Naive thymus-derived CD8-positive, alpha-beta T cell (primary cell): ENCODE measurements at regions not wholly inside any gene's neighbourhood (a gene's known extent, or its start where the extent isn't known, plus 50 kb on each side); places are given as distances from the start of the nearest gene placed in this dataset.

Source experiments
- ATAC-seq, 2 donors: fragments of 150-1000 bp; cut with Tn5 transposase in 1 of 2; sonication (Bioruptor Pico), chemical (Tn5 transposase) in 1 of 2; 1 replicate in 1 of 2; 2 replicates in 1 of 2; pipeline ENCODE4 v1.10.0; 2021; ENCODE audit warnings: mild to moderate bottlenecking in 2 of 2, moderate library complexity in 2 of 2
- POLR2A ChIA-PET: fragments of 350-600 bp; sonication (Branson Sonifier 250); formaldehyde crosslinking; loops from one replicate; lab custom pipeline; 2021; ENCODE audit warnings: antibody characterized with exemption; lab: Charles Lee
- DNase-seq, 10 donors: peaks; one replicate each; pipeline versions ENCODE4 v3.0.0 to v3.0.0-alpha.2; 2020 to 2022
- H3K27ac Mint-ChIP-seq, 10 donors: one replicate each; pipeline ENCODE4 v1.8.0; 2020 to 2022; ENCODE audit warnings: mild to moderate bottlenecking in 10 of 10, mixed read lengths in 10 of 10, moderate library complexity in 4 of 10, inconsistent platforms in 1 of 10
- H3K27me3 Mint-ChIP-seq, 5 donors: one replicate each; pipeline ENCODE4 v1.8.0; 2021 to 2022; ENCODE audit warnings: mixed read lengths in 5 of 5
- H3K36me3 Mint-ChIP-seq, 3 donors: one replicate each; pipeline ENCODE4 v1.8.0; 2020 to 2022; ENCODE audit warnings: mixed read lengths in 3 of 3, mild to moderate bottlenecking in 2 of 3, inconsistent platforms in 1 of 3
- H3K4me1 Mint-ChIP-seq, 4 donors: one replicate each; pipeline ENCODE4 v1.8.0; 2021 to 2022; ENCODE audit warnings: mixed read lengths in 4 of 4
- H3K4me3 Mint-ChIP-seq, 10 donors: one replicate each; pipeline ENCODE4 v1.8.0; 2020 to 2022; ENCODE audit warnings: mild to moderate bottlenecking in 10 of 10, mixed read lengths in 10 of 10, moderate library complexity in 6 of 10, inconsistent platforms in 1 of 10
- H3K9me3 Mint-ChIP-seq, 9 donors: one replicate each; pipeline ENCODE4 v1.8.0; 2020 to 2022; ENCODE audit warnings: mixed read lengths in 9 of 9, mild to moderate bottlenecking in 3 of 9, inconsistent platforms in 1 of 9, moderate library complexity in 1 of 9

DNA sequence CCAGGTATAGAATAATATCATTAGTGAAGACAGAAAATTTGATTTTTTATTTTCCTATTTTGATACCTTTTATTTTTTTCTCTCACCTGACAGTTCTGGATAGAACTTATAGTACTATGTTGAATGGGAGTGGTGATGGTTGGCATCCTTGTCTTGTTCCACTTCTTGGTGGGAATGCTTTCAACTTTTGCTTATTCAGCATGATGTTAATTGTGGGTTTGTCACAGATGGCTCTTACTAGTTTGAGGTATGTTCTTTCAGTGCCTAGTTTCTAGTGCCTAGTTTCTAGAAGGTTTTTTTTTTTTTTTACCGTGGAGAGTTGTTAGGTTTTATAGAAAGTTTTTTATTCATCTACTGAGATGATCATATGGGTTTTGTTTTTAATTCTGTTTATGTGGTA is 516.3 kb upstream of the NOVA1 start:
- DNase-seq = no peak
- Mint-ChIP-seq H3K4me3 (no peak overlapping the region), H3K4me1 (no peaks in the 10 kb centered on the region), H3K36me3 (no peaks in the 10 kb centered on the region), H3K9me3 (peaks cover 7 to 31% (median 12%) of the 10 kb centered on the region in 9 donors), H3K27me3 (no peaks in the 10 kb centered on the region), H3K27ac (no peak overlapping the region)
- POLR2A ChIA-PET = no interaction called here
- no peak for ATAC-seq

DNA sequence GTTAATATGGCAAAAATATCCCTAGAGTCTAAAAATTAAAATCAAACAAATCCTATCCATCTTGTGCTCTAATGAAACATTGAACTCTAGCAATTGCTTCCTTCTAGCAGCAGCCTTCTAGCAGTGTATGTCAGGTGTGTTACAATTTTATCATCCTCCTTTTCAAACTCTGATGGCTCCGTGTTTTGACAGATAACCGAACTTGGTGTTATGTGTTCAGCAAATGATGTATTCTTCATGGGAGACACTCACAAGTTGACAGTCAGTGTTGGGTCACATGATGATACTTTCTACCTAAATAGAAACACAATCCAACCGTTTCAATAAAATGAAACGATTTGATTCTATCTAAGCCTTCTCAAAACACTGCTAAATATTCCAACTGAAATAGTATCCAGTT is 525.3 kb upstream of the NOVA1 start:
- no peaks in the 10 kb centered on the region for H3K27me3 Mint-ChIP-seq
- no peak overlapping the region for H3K27ac Mint-ChIP-seq
- no peak for DNase-seq
- ATAC-seq = no peak
- peaks cover 10 to 54% (median 28%) of the 10 kb centered on the region in 9 donors for H3K9me3 Mint-ChIP-seq
- H3K4me3 Mint-ChIP-seq = no peak overlapping the region
- POLR2A ChIA-PET = no interaction called here
- peaks cover 0 to 19% (median 0%) of the 10 kb centered on the region in 3 donors for H3K36me3 Mint-ChIP-seq
- H3K4me1 Mint-ChIP-seq = no peaks in the 10 kb centered on the region

DNA sequence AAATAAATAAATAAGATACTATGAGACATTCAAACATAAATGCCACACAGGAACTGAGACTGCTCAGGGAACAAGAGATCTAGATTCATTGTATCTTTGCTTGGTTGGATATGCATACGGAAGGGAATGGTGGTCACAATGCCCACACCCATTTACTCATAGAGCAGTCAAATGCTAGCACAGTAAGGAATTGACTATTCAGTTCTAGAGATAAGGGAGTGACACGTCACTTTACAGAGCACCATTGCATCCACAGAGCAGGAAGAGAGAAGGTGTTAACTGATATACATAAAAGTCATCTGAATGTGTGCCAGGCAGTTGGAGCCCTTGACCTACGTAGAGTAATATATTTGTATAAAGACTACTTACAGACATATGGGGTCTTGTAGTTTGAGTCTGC is 530.0 kb upstream of the NOVA1 start:
- POLR2A ChIA-PET = no interaction called here
- DNase-seq (no peak), ATAC-seq (no peak)
- no peaks in the 10 kb centered on the region for H3K4me1 Mint-ChIP-seq
- no peaks in the 10 kb centered on the region for H3K27me3 Mint-ChIP-seq
- no peak overlapping the region for H3K4me3 Mint-ChIP-seq
- peaks cover 0 to 11% (median 0%) of the 10 kb centered on the region in 3 donors for H3K36me3 Mint-ChIP-seq
- no peak overlapping the region for H3K27ac Mint-ChIP-seq
- peaks cover 6 to 24% (median 19%) of the 10 kb centered on the region in 9 donors for H3K9me3 Mint-ChIP-seq

DNA sequence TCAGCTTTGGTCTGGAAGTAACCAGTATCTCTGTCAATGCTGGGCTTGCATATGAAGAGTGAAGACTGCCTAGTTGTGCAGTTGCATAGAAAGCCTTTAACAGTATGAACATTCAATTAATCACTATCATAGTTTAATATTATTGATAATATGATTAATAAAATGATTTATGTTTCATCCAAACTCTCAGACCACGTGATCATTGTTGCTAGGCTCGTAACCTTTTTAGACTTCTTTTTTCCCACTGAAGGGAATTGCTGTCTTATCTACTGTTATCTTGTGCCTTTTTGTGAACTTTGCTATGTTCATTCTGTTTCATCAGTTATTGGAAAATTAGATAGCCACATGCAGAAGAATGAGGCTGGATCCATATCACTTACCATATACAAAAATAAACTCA is 536.4 kb upstream of the NOVA1 start:
- Mint-ChIP-seq H3K4me3 (no peak overlapping the region), H3K4me1 (no peaks in the 10 kb centered on the region), H3K36me3 (no peaks in the 10 kb centered on the region), H3K27ac (no peak overlapping the region), H3K27me3 (no peaks in the 10 kb centered on the region), H3K9me3 (peaks cover 5 to 19% (median 13%) of the 10 kb centered on the region in 9 donors)
- POLR2A ChIA-PET = no interaction called here
- ATAC-seq = no peak
- no peak for DNase-seq

DNA sequence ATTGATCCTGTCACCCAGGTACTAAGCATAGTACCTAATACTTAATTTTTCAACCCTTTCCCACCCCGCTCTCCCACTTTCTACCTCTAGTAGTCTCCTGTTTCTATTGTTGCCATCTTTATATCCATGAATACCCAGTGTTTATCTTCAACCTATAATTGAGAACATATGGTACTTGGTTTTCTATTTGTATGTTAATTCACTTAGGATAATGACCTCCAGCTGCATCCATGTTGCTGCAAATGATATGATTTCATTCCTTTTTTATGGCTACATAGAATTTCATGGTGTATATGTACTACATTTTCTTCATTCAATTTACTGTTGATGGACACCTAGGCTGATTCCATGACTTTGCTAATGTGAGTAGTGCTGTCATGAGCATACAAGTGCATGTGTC is 547.3 kb upstream of the NOVA1 start:
- H3K27ac Mint-ChIP-seq = no peak overlapping the region
- no peaks in the 10 kb centered on the region for H3K4me1 Mint-ChIP-seq
- POLR2A ChIA-PET = no interaction called here
- no peaks in the 10 kb centered on the region for H3K27me3 Mint-ChIP-seq
- H3K4me3 Mint-ChIP-seq = no peak overlapping the region
- no peak for DNase-seq
- H3K36me3 Mint-ChIP-seq = peaks cover 0 to 3% (median 0%) of the 10 kb centered on the region in 3 donors
- peaks cover 13 to 53% (median 32%) of the 10 kb centered on the region in 9 donors for H3K9me3 Mint-ChIP-seq
- no peak for ATAC-seq

DNA sequence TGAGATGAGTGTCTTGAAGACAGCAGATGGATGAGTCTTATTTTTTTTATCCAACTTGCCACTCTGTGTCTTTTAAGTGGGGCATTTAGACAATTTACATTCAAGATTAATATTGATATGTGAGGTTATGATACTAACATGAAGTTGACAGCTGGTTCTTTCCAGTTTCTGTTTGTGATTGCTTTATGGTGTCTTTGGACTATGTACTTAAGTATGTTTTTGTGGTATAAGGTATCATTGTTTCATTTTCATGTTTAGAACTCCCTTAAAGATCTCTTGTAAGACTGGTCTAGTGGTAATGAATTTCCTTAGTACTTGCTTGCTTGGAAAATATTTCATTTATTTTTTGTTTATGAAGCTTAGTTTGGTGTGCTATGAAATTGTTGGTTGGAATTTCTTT is 550.3 kb upstream of the NOVA1 start:
- Mint-ChIP-seq H3K9me3 (peaks cover 14 to 65% (median 33%) of the 10 kb centered on the region in 9 donors), H3K27me3 (no peaks in the 10 kb centered on the region), H3K36me3 (peaks cover 0 to 3% (median 0%) of the 10 kb centered on the region in 3 donors), H3K4me3 (no peak overlapping the region), H3K27ac (no peak overlapping the region), H3K4me1 (no peaks in the 10 kb centered on the region)
- DNase-seq = no peak
- POLR2A ChIA-PET = no interaction called here
- no peak for ATAC-seq

DNA sequence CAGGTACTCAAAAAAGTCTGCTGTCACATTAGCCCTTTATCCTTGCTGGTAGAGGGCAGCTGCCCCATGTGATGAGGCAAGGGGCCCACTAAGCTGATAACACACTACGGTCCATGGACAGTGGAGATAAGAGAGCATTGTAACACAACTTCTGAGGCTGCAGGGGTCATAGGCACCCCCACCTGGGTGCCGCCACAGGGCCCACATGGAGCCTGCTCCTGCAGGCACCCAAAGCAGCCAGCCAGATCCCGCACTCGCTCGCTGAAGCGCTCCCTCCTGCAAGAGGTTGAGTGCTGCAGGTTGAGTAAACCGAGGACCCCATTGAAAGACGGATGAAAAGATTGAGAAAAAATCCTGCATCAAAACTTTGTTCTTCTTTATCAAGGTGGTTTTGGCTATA is 566.3 kb upstream of the NOVA1 start:
- Mint-ChIP-seq H3K9me3 (peaks cover 6 to 26% (median 11%) of the 10 kb centered on the region in 9 donors), H3K4me1 (no peaks in the 10 kb centered on the region), H3K4me3 (no peak overlapping the region), H3K36me3 (no peaks in the 10 kb centered on the region), H3K27ac (no peak overlapping the region), H3K27me3 (no peaks in the 10 kb centered on the region)
- ATAC-seq (no peak), DNase-seq (no peak)
- POLR2A ChIA-PET = no interaction called here

DNA sequence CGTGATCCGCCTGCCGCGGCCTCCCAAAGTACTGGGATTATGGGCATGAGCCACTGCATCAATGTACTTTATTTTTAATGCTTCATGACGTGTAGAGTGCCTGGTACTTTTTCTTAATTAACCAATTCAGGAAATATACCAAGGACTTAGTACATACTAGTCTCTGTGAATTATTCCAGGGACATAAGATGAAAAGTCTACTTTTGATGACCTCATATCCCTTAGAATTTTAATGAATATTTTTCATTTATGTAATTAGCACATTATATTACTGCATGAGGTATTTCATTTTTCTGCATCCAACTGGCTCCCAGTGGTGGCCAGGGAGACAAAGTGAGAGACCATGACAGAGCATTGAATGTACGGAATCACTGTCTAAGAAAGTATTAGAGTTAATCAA is 577.7 kb upstream of the NOVA1 start:
- POLR2A ChIA-PET = no interaction called here
- peaks cover 5 to 38% (median 17%) of the 10 kb centered on the region in 9 donors for H3K9me3 Mint-ChIP-seq
- no peaks in the 10 kb centered on the region for H3K27me3 Mint-ChIP-seq
- no peak overlapping the region for H3K27ac Mint-ChIP-seq
- DNase-seq = no peak
- ATAC-seq = no peak
- no peak overlapping the region for H3K4me3 Mint-ChIP-seq
- peaks cover 0 to 3% (median 0%) of the 10 kb centered on the region in 3 donors for H3K36me3 Mint-ChIP-seq
- no peaks in the 10 kb centered on the region for H3K4me1 Mint-ChIP-seq

DNA sequence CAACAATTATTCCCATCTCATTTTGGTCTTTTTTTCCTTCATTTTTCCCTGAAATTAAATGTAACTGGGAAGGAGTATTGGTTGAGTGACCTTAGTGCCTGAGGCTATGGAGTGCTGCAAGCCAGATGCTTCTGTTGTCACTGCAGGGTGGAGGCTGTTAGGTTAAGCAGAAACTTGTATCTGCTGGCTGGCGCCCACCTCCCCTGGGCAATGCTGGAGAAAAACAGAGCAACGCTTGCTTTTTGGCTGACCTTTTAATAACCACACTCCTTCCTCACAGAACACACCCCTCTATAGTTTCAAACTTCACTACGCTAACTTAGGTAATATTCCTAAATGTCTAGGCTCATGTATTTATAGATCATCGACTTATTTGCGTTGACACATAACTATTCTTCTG is 583.5 kb upstream of the NOVA1 start:
- DNase-seq (no peak), ATAC-seq (no peak)
- H3K36me3 Mint-ChIP-seq = no peaks in the 10 kb centered on the region
- no peak overlapping the region for H3K27ac Mint-ChIP-seq
- H3K4me3 Mint-ChIP-seq = no peak overlapping the region
- POLR2A ChIA-PET = no interaction called here
- no peaks in the 10 kb centered on the region for H3K4me1 Mint-ChIP-seq
- H3K9me3 Mint-ChIP-seq = peaks cover 3 to 29% (median 11%) of the 10 kb centered on the region in 9 donors
- H3K27me3 Mint-ChIP-seq = no peaks in the 10 kb centered on the region

DNA sequence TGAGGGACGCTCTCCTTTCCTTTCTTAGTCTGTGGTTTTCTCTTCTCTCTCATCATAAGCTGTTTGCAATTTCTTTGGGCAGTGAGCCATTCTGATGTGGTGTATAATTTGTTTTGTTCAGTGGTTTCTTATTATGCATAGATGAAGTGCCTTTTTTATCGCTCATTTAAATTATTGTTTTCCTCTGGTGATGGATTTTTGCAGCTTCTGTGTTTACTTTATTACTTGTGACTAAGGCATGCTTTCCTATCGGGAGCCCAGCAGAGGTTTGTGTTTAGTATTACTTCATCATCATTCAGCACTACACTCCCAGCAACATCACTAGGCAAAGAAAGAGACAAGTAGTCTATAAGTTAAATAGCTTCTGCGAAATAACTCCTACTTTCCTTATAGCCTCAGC is 586.6 kb upstream of the NOVA1 start:
- Mint-ChIP-seq H3K27me3 (no peaks in the 10 kb centered on the region), H3K4me3 (no peak overlapping the region), H3K9me3 (peaks cover 0 to 32% (median 13%) of the 10 kb centered on the region in 9 donors), H3K36me3 (no peaks in the 10 kb centered on the region), H3K4me1 (no peaks in the 10 kb centered on the region), H3K27ac (no peak overlapping the region)
- ATAC-seq (no peak), DNase-seq (no peak)
- POLR2A ChIA-PET = no interaction called here

DNA sequence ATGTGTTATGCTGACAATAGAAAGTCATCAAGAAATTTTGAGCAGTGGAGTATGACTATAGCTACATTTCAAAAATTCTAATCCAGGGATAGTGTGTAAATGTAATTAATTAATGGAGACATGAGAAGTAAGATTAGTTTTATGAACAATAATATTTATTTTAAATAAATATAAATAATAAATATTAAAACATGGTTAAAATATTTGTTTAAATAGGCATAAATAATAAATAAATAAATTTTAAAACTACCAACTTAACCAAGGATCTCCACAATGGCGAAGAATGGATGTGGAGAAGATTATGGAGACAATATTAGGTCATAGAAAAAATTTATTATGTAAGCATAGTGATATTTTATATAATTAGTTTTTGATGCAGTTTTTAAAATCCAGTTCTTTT is 588.2 kb upstream of the NOVA1 start:
- peaks cover 0 to 29% (median 13%) of the 10 kb centered on the region in 9 donors for H3K9me3 Mint-ChIP-seq
- POLR2A ChIA-PET = no interaction called here

DNA sequence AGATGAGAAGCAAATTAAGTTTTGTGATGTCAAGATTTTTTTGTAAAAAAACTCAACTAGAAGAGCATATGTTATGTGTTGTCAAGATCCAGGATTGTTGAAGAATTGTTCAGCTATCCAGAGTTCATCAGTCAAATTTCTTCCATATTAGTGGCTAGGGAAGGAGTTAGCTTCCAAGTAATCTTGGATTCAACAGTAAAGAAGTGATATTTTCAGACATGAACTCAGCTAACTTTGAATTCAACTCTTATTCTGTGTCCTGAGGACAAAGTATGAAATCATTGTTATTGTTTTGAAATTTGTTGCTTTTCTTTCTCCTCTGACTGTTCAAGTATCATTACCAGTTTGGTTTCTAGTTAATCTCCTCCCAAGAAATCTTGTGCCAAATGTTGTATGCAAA is 589.3 kb upstream of the NOVA1 start:
- H3K4me3 Mint-ChIP-seq = no peak overlapping the region
- no peaks in the 10 kb centered on the region for H3K27me3 Mint-ChIP-seq
- no peaks in the 10 kb centered on the region for H3K4me1 Mint-ChIP-seq
- no peaks in the 10 kb centered on the region for H3K36me3 Mint-ChIP-seq
- peaks cover 0 to 19% (median 11%) of the 10 kb centered on the region in 9 donors for H3K9me3 Mint-ChIP-seq
- POLR2A ChIA-PET = no interaction called here
- no peak overlapping the region for H3K27ac Mint-ChIP-seq
- ATAC-seq = no peak
- DNase-seq = no peak

More for the DNA sequence above, 588.2 kb upstream of the NOVA1 start:
- ATAC-seq (no peak), DNase-seq (no peak)
- H3K4me3 Mint-ChIP-seq = no peak overlapping the region
- H3K36me3 Mint-ChIP-seq = no peaks in the 10 kb centered on the region
- no peaks in the 10 kb centered on the region for H3K27me3 Mint-ChIP-seq
- H3K4me1 Mint-ChIP-seq = no peaks in the 10 kb centered on the region
- H3K27ac Mint-ChIP-seq = no peak overlapping the region

DNA sequence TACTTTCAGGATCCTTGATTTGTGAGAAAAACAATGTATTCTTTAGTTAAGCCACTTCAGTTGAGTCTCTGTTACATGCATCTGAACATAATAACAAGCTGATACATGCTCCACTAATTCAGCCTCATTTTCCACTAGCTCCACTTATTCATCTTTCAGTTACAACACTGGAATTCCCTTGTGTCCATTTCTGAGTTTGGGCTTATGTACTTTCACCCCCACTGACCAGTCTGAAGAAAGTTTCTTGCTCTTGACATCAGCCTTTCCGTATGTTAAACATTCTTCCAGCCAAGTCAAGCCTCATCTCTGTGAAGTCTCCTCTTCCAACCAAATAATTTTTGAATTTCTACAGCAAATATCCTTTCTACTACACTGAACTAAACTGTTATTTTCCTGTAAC is 592.5 kb upstream of the NOVA1 start:
- no peak overlapping the region for H3K27ac Mint-ChIP-seq
- no peaks in the 10 kb centered on the region for H3K4me1 Mint-ChIP-seq
- no peak overlapping the region for H3K4me3 Mint-ChIP-seq
- no peak for DNase-seq
- ATAC-seq = no peak
- H3K36me3 Mint-ChIP-seq = no peaks in the 10 kb centered on the region
- POLR2A ChIA-PET = no interaction called here
- no peaks in the 10 kb centered on the region for H3K27me3 Mint-ChIP-seq
- peaks cover 2 to 26% (median 14%) of the 10 kb centered on the region in 9 donors for H3K9me3 Mint-ChIP-seq

DNA sequence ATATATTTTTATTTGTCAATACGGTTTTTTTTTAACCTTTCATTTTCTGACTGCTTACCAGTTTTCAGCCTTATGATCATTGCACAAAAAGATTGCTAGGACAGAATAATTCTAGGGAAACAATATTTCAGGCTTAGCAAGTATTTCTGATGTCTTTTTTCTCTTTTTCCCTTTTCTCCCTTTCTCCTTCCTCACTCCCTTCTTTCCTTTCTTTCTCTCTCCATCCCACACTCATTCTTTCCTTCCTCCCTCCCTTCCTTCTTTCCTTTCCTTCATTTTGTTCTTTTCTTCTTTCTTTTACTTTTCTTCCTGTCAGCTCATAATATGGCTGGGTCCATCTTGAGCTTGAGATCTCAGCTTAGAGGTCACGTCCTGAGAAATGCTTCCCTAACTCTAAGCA is 601.4 kb upstream of the NOVA1 start:
- POLR2A ChIA-PET = no interaction called here
- no peaks in the 10 kb centered on the region for H3K36me3 Mint-ChIP-seq
- ATAC-seq = no peak

More for the DNA sequence above, 601.4 kb upstream of the NOVA1 start:
- H3K4me1 Mint-ChIP-seq = no peaks in the 10 kb centered on the region
- H3K27me3 Mint-ChIP-seq = no peaks in the 10 kb centered on the region
- DNase-seq = no peak
- peaks cover 0 to 16% (median 10%) of the 10 kb centered on the region in 9 donors for H3K9me3 Mint-ChIP-seq
- no peak overlapping the region for H3K27ac Mint-ChIP-seq
- no peak overlapping the region for H3K4me3 Mint-ChIP-seq
